SK-N-SH treated with all-trans-retinoic acid at 6 μM for 48 hours (cell line): ENCODE measurements at regions not wholly inside any gene's neighbourhood (a gene's known extent, or its start where the extent isn't known, plus 50 kb on each side); places are given as distances from the start of the nearest gene placed in this dataset.

Experiments used
- ZFP3 ChIP-seq: fragments of 250-450 bp; sonication (Bioruptor Pico); IDR thresholded peaks from 2 replicates; pipeline ENCODE4 v1.5.0; 2020; ENCODE audit warnings: mild to moderate bottlenecking, moderate library complexity
- ZFP30 ChIP-seq: fragments of 450-650 bp; formaldehyde crosslinking; IDR thresholded peaks from 2 replicates; pipeline ENCODE4 v1.5.0; 2022; ENCODE audit warnings: mild to moderate bottlenecking, moderate library complexity
- TF ChIP-seq, protein P1 (sequence below): fragments of 250-450 bp; sonication (Bioruptor Pico); IDR thresholded peaks from 2 replicates; pipeline ENCODE4 v1.5.0; 2020; ENCODE audit warnings: mild to moderate bottlenecking, moderate library complexity
- TF ChIP-seq, protein P2 (sequence below): fragments of 250-450 bp; sonication (Bioruptor Pico); IDR thresholded peaks from 2 replicates; pipeline ENCODE4 v1.8.0; 2021; ENCODE audit warnings: low read depth, mild to moderate bottlenecking, moderate library complexity, borderline replicate concordance

DNA sequence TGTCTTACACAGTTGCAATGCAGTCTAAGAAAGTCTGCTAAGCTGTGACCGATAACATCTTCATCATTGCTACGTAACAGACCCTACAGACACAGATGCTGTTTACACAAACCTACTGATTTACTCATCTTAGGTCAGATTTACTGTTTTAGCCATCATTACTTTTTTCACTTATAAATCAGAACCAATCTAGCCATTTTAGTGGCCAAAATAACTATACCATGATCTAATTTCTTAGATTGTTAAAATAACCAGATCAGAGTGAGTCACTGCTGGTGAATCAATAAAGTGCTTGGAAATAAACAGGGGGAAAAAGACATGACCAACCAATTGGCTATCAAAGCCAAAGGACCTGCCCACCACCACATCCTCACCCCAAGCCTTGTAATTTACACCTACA lies 57.0 kb upstream of the FOXN3 start:
- no peak for TF ChIP-seq ZFP3 (CRISPR knock-in tag)
- TF ChIP-seq, protein P1, sequence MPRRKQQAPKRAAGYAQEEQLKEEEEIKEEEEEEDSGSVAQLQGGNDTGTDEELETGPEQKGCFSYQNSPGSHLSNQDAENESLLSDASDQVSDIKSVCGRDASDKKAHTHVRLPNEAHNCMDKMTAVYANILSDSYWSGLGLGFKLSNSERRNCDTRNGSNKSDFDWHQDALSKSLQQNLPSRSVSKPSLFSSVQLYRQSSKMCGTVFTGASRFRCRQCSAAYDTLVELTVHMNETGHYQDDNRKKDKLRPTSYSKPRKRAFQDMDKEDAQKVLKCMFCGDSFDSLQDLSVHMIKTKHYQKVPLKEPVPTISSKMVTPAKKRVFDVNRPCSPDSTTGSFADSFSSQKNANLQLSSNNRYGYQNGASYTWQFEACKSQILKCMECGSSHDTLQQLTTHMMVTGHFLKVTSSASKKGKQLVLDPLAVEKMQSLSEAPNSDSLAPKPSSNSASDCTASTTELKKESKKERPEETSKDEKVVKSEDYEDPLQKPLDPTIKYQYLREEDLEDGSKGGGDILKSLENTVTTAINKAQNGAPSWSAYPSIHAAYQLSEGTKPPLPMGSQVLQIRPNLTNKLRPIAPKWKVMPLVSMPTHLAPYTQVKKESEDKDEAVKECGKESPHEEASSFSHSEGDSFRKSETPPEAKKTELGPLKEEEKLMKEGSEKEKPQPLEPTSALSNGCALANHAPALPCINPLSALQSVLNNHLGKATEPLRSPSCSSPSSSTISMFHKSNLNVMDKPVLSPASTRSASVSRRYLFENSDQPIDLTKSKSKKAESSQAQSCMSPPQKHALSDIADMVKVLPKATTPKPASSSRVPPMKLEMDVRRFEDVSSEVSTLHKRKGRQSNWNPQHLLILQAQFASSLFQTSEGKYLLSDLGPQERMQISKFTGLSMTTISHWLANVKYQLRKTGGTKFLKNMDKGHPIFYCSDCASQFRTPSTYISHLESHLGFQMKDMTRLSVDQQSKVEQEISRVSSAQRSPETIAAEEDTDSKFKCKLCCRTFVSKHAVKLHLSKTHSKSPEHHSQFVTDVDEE (CRISPR knock-in tag): peak; percentile 85
- TF ChIP-seq, protein P2, sequence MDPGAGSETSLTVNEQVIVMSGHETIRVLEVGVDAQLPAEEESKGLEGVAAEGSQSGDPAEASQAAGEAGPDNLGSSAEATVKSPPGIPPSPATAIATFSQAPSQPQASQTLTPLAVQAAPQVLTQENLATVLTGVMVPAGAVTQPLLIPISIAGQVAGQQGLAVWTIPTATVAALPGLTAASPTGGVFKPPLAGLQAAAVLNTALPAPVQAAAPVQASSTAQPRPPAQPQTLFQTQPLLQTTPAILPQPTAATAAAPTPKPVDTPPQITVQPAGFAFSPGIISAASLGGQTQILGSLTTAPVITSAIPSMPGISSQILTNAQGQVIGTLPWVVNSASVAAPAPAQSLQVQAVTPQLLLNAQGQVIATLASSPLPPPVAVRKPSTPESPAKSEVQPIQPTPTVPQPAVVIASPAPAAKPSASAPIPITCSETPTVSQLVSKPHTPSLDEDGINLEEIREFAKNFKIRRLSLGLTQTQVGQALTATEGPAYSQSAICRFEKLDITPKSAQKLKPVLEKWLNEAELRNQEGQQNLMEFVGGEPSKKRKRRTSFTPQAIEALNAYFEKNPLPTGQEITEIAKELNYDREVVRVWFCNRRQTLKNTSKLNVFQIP (CRISPR knock-in tag): no peak
- no peak for TF ChIP-seq ZFP30 (CRISPR knock-in tag)
